HG03439 (cell line): ENCODE measurements at regions not wholly inside any gene's neighbourhood (a gene's known extent, or its start where the extent isn't known, plus 50 kb on each side); places are given as distances from the start of the nearest gene placed in this dataset.

ENCODE experiments used
- ATAC-seq: cut with Tn5 transposase; IDR thresholded peaks from one replicate; pipeline ENCODE4 v1.9.1; 2021; ENCODE audit warnings: mild to moderate bottlenecking, moderate library complexity; ENCODE audit not compliant: unreplicated experiment

- no peak for ATAC-seq
Measured at GRCh38 chr11:16448123-16448717, 91.9 kb upstream of the SOX6 start.

- ATAC-seq, result no peak
Measured at GRCh38 chr11:16441461-16441860, 85.1 kb upstream of the SOX6 start.

GRCh38 chr11:16440136-16440535 lies 83.8 kb upstream of the SOX6 start:
- no peak for ATAC-seq

- no peak for ATAC-seq
Measured at GRCh38 chr11:16434036-16434435, 77.7 kb upstream of the SOX6 start.

DNA sequence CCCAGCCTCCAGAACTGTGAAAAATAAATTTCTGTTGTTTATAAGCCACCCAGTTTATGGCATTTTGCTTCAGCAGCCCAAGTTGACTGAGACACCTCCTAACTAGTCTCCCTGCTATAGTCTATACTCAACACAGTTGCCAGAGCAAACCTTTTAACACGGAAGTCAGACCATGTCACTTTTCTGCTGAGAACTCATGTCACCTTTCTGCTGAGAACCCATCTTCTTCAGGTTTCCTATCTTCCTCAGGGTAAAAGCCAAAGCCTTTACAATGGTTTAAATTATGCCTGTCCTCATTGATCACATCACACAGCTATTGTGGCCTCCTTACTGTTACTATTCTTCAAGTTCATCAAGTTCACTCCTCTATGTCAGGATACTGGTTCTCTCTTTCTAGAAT lies 74.3 kb upstream of the SOX6 start:
- ATAC-seq, result no peak

- no peak for ATAC-seq
Measured at GRCh38 chr11:16421826-16422225, 65.5 kb upstream of the SOX6 start.

GRCh38 chr11:16418428-16419097 lies 62.2 kb upstream of the SOX6 start:
- ATAC-seq, result no peak

- ATAC-seq, result peak; percentile 64
Measured at GRCh38 chr11:16412525-16413172, 56.3 kb upstream of the SOX6 start.

DNA sequence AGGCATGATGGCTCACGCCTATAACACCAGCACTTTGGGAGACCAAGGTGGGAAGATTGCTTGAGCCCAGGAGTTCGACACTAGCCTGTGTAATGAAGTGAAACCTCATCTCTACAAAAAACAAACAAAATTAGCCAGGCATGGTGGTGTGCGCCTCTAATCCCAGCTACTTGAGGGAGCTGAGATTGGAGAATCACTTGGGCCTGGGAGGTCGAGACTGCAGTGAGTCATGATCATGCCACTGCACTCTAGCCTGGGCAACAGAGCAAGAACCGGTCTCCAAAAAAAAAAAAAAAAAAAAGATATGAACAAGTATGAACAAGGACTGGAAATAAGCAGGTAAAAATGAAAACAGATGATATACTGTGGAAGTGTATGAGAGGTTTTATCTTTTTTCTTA lies 54.1 kb upstream of the SOX6 start:
- no peak for ATAC-seq

GRCh38 chr11:16408619-16409018 lies 52.3 kb upstream of the SOX6 start:
- ATAC-seq, result no peak

DNA sequence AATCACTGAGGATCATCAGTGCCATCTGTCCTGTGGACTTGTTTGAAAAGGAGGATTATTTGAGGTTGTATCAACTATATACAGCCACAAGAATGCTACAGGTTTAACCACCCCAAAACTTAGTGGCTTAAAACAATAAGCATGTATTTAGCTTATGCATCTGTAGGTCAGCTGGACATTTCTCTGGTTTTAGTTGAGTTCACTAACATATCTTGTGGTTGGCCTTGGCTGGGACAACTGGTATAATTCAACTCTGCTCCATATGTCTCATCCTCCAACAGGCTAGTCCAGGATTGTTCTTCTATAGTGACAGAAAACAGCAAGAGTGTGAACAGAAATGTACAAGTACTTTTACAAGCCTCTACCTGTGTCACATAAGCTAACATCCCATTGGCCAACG lies 49.9 kb upstream of the SOX6 start:
- no peak for ATAC-seq
